SK-N-SH (cell line): ENCODE measurements at regions not wholly inside any gene's neighbourhood (a gene's known extent, or its start where the extent isn't known, plus 50 kb on each side); places are given as distances from the start of the nearest gene placed in this dataset.

Source experiments
- CTCF ChIA-PET: fragments of 300-600, 350-600 bp; formaldehyde crosslinking; extraction: SDS; loops from one replicate; lab custom pipeline; 2021; lab: Yijun Ruan, JAX
- POLR2A ChIA-PET: fragments of 350-600 bp; sonication (Branson Sonifier 250); formaldehyde crosslinking; extraction: SDS; loops from one replicate; lab custom pipeline; 2020; ENCODE audit warnings: antibody characterized with exemption, inconsistent platforms; lab: Yijun Ruan, JAX
- DNase-seq: peaks from one replicate; pipeline ENCODE4 v3.0.0; 2012
- H2AFZ ChIP-seq: fragments of 200-600 bp; sonication (generic); 2 replicates; pipeline ENCODE4 v1.8.1; 2016; ENCODE audit warnings: antibody characterized with exemption, mild to moderate bottlenecking, low read depth
- H3F3A ChIP-seq: fragments of 200-600 bp; sonication (generic); replicated peaks from 2 replicates; pipeline ENCODE3; 2016; ENCODE audit warnings: antibody characterized with exemption, mild to moderate bottlenecking; ENCODE audit not compliant: insufficient read depth
- H3K27ac ChIP-seq, 2 experiments: fragments of 200-500 bp in 1 of 2; fragments of 200-600 bp in 1 of 2; sonication (Bioruptor generic) in 1 of 2; sonication (generic), shearing (Covaris generic) in 1 of 2; 2 replicates each; pipeline versions ENCODE4 v1.5.1 to v1.6.1; 2014 to 2016; ENCODE audit warnings: low read depth in 2 of 2, inconsistent platforms in 1 of 2, low read length in 1 of 2, mild to moderate bottlenecking in 1 of 2, mixed read lengths in 1 of 2
- H3K27me3 ChIP-seq: fragments of 200-600 bp; sonication (generic), shearing (Covaris generic); 2 replicates; pipeline ENCODE4 v1.6.1; 2016; ENCODE audit warnings: mixed run types; ENCODE audit not compliant: insufficient read depth
- H3K36me3 ChIP-seq, 2 experiments: fragments of 200-500 bp in 1 of 2; fragments of 200-600 bp in 1 of 2; sonication (Bioruptor generic) in 1 of 2; sonication (generic) in 1 of 2; replicated peaks in 1 of 2; 2 replicates each; pipeline versions ENCODE3 to v1.5.1; 2014 to 2016; ENCODE audit warnings: low read length in 1 of 2, mild to moderate bottlenecking in 1 of 2; ENCODE audit not compliant: insufficient read depth in 2 of 2, control insufficient read depth in 1 of 2
- H3K4me1 ChIP-seq, 2 experiments: fragments of 200-500 bp in 1 of 2; fragments of 200-600 bp in 1 of 2; sonication (Bioruptor generic) in 1 of 2; sonication (generic), shearing (Covaris generic) in 1 of 2; 2 replicates each; pipeline versions ENCODE4 v1.5.1 to v1.6.1; 2014 to 2016; ENCODE audit warnings: low read depth in 1 of 2, low read length in 1 of 2, mixed run types in 1 of 2; ENCODE audit not compliant: insufficient read depth in 2 of 2, control insufficient read depth in 1 of 2
- H3K4me2 ChIP-seq: fragments of 200-600 bp; sonication (generic), shearing (Covaris generic); 2 replicates; pipeline ENCODE4 v1.6.1; 2017; ENCODE audit warnings: mixed run types
- H3K4me3 ChIP-seq, 2 experiments: fragments of 200-500 bp in 1 of 2; fragments of 200-600 bp in 1 of 2; sonication (Bioruptor generic) in 1 of 2; sonication (generic), shearing (Covaris generic) in 1 of 2; 2 replicates each; pipeline versions ENCODE4 v1.5.1 to v1.8.1; 2014 to 2016; ENCODE audit warnings: low read depth in 2 of 2, inconsistent platforms in 1 of 2, low read length in 1 of 2, mild to moderate bottlenecking in 1 of 2, mixed read lengths in 1 of 2, moderate library complexity in 1 of 2
- H3K79me2 ChIP-seq: fragments of 200-600 bp; sonication (generic); 2 replicates; pipeline ENCODE4 v1.8.1; 2017; ENCODE audit warnings: mild to moderate bottlenecking; ENCODE audit not compliant: insufficient read depth
- H3K9ac ChIP-seq: fragments of 200-600 bp; sonication (generic); 2 replicates; pipeline ENCODE4 v1.6.1; 2017; ENCODE audit warnings: mixed run types
- H3K9me2 ChIP-seq: fragments of 200-600 bp; sonication (generic); 2 replicates; pipeline ENCODE4 v1.6.1; 2017; ENCODE audit warnings: mixed run types
- H3K9me3 ChIP-seq: fragments of 200-600 bp; sonication (generic); 2 replicates; pipeline ENCODE4 v1.6.1; 2017; ENCODE audit warnings: mixed run types, mild to moderate bottlenecking, moderate library complexity
- H4K20me1 ChIP-seq: fragments of 200-600 bp; sonication (generic); 2 replicates; pipeline ENCODE4 v1.6.1; 2017; ENCODE audit warnings: mild to moderate bottlenecking, mixed run types; ENCODE audit not compliant: insufficient read depth
- CHD2 ChIP-seq: fragments of 150-350 bp; IDR thresholded peaks from 2 replicates; pipeline ENCODE4 v1.6.1; 2018; ENCODE audit warnings: low read length; ENCODE audit not compliant: partially characterized antibody
- FOXM1 ChIP-seq: IDR thresholded peaks from 2 replicates; pipeline ENCODE4 v1.4.0; 2012; ENCODE audit warnings: low read depth, mild to moderate bottlenecking
- GATA2 ChIP-seq: sonication (generic); formaldehyde crosslinking; IDR thresholded peaks from 2 replicates; pipeline ENCODE4 v1.5.0; 2020; ENCODE audit warnings: mild to moderate bottlenecking, missing genetic modification reagents
- MXI1 ChIP-seq: IDR thresholded peaks from 2 replicates; pipeline ENCODE4 v1.6.1; 2012; ENCODE audit warnings: mild to moderate bottlenecking, low read depth, low read length, improper control_type of control experiment
- RCOR1 ChIP-seq: fragments of 150-350 bp; IDR thresholded peaks from 2 replicates; pipeline ENCODE4 v1.6.1; 2017; ENCODE audit warnings: antibody characterized with exemption, low read length
- TCF12 ChIP-seq: IDR thresholded peaks from 2 replicates; pipeline ENCODE4 v1.4.0; 2012
- YY1 ChIP-seq: IDR thresholded peaks from 2 replicates; pipeline ENCODE4 v1.4.0; 2012; ENCODE audit warnings: low read depth, mild to moderate bottlenecking
- WGBS: methylation state at CpG from one replicate; pipeline ENCODE4 v1.1.6; 2017; ENCODE audit warnings: low lambda C conversion rate; 5-methylcytosine and 5-hydroxymethylcytosine counted together
- TF ChIP-seq, protein P1 (sequence below): IDR thresholded peaks from 2 replicates; pipeline ENCODE4 v1.4.0; 2012; ENCODE audit warnings: low read depth, borderline replicate concordance
- TF ChIP-seq, protein P2 (sequence below): fragments of 150-350 bp; IDR thresholded peaks from 2 replicates; pipeline ENCODE4 v1.6.1; 2017; ENCODE audit warnings: antibody characterized with exemption, low read length, low read depth, borderline replicate concordance

DNA sequence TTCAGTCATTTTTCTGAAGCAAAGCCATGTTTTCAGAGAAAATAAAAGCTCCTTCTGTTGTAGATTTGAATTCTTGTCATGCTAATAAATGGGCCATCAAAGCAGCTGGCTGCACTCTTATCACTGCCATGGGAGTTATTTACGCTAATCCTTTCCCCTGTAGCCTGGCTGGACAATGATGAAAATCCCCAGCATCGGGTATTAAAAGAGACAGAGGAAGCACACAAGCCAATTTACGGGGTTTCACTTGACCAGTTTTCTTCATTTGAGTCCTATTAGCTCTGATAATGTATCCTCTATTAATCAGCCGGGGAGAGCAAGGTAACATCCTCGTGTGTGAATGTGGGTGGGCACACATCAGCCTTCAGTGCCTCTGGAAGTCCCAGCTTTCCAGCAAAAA is 470.2 kb upstream of the API5 start:
- Histone ChIP-seq H3K9ac (no peak overlapping the region), H3K27me3 (no peaks in the 10 kb centered on the region), H3K4me1 (peaks cover 0 to 2% of the 10 kb centered on the region in 2 experiments; a peak in 1 of 4 replicates), H3K9me3 (no peaks in the 10 kb centered on the region), H3K4me3 (no peak overlapping the region), H3K27ac (peak overlapping the region in 1 of 2 experiments; percentile 16; a peak in 1 of 4 replicates), H2AFZ (no peak overlapping the region), H3K4me2 (no peak overlapping the region), H3K9me2 (no peaks in the 10 kb centered on the region), H3K79me2 (no peaks in the 10 kb centered on the region), H3F3A (no peaks in the 10 kb centered on the region), H3K36me3 (no peaks in the 10 kb centered on the region), H4K20me1 (no peaks in the 10 kb centered on the region)
- DNase-seq: no peak
- ChIA-PET CTCF (interaction anchor here (0.6 to 1.5 kb wide), 2 partner anchors 9 to 16 kb away, joined by 3 to 4 read pairs; no protein-coding TSS in a partner anchor), POLR2A (no interaction called here)
- TF ChIP-seq, protein P1, sequence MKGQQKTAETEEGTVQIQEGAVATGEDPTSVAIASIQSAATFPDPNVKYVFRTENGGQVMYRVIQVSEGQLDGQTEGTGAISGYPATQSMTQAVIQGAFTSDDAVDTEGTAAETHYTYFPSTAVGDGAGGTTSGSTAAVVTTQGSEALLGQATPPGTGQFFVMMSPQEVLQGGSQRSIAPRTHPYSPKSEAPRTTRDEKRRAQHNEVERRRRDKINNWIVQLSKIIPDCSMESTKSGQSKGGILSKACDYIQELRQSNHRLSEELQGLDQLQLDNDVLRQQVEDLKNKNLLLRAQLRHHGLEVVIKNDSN: no peak
- no peak for TF ChIP-seq CHD2
- TF ChIP-seq MXI1: no peak
- TF ChIP-seq GATA2 (CRISPR knock-in tag): no peak
- TF ChIP-seq TCF12: no peak
- WGBS: 3% methylated on average over 5 of the region's 5 CpGs

DNA sequence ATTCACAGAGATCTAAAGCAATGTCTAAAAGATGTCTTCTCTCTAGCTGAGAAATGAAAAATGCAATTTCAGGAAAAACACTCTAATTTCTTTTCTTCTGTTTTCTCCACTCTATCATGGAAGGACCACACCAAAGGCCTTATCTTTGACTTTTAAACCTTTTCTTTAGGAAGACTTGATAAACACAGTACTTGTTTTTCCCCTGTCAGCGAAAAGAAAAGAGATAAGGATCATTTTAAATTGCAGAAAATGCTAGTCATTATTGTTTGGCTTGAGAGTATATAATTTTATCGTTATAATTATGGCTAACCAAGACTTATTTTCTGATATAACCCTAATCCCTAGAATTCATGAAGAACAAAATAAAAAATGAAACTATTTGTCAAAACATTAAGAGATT is 462.4 kb upstream of the API5 start:
- Histone ChIP-seq H3K79me2 (no peaks in the 10 kb centered on the region), H3K9ac (no peak overlapping the region), H3K27ac (no peak overlapping the region), H3K4me1 (no peaks in the 10 kb centered on the region), H3K9me2 (no peaks in the 10 kb centered on the region), H3K4me3 (no peak overlapping the region), H2AFZ (no peak overlapping the region), H3K27me3 (no peaks in the 10 kb centered on the region), H4K20me1 (no peaks in the 10 kb centered on the region), H3K36me3 (no peaks in the 10 kb centered on the region), H3F3A (no peaks in the 10 kb centered on the region), H3K9me3 (no peaks in the 10 kb centered on the region; the same call in 1 of the 2 replicates), H3K4me2 (no peak overlapping the region)
- no peak for DNase-seq
- no peak for TF ChIP-seq RCOR1
- TF ChIP-seq, protein P2, sequence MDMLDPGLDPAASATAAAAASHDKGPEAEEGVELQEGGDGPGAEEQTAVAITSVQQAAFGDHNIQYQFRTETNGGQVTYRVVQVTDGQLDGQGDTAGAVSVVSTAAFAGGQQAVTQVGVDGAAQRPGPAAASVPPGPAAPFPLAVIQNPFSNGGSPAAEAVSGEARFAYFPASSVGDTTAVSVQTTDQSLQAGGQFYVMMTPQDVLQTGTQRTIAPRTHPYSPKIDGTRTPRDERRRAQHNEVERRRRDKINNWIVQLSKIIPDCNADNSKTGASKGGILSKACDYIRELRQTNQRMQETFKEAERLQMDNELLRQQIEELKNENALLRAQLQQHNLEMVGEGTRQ: no peak
- CTCF ChIA-PET: interaction anchor here (1.3 kb wide), 1 partner anchor 21 kb away, joined by 4 read pairs; no protein-coding TSS in a partner anchor
- 6% methylated on average over 2 of the region's 2 CpGs for WGBS
- POLR2A ChIA-PET: no interaction called here

DNA sequence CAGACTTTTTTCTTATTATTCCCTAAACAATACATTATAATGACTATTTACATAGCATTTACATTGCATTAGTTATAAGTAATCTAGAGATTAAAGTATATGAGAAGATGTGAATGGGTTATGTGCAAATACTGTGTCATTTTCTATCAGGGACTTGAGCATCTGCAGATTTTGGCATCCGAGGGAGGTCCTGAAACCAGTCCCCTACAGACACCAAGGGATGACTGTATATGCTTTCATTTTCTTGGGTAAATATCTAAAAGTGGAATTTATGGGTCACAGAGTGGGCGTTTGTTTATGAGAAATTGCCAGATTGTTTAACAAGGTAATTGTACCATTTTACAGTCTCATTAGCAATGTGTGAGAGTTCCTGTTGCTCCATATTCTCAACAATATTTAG is 454.5 kb upstream of the API5 start:
- CTCF ChIA-PET: interaction anchor here (0.9 to 1.0 kb wide), 2 partner anchors 9 to 14 kb away, joined by 3 read pairs; no protein-coding TSS in a partner anchor
- no peak for DNase-seq

More for the DNA sequence above, 454.5 kb upstream of the API5 start:
- Histone ChIP-seq H3K4me3 (no peak overlapping the region), H3K4me2 (no peak overlapping the region), H3K27ac (no peak overlapping the region), H3K36me3 (no peaks in the 10 kb centered on the region), H2AFZ (no peak overlapping the region), H4K20me1 (no peaks in the 10 kb centered on the region), H3K27me3 (no peaks in the 10 kb centered on the region), H3K9me3 (no peaks in the 10 kb centered on the region; the same call in 1 of the 2 replicates), H3K79me2 (no peaks in the 10 kb centered on the region), H3F3A (no peaks in the 10 kb centered on the region), H3K9ac (no peak overlapping the region), H3K4me1 (no peaks in the 10 kb centered on the region), H3K9me2 (no peaks in the 10 kb centered on the region)
- TF ChIP-seq FOXM1 (no peak), YY1 (no peak)
- POLR2A ChIA-PET: no interaction called here
- 11% methylated on average over 2 of the region's 2 CpGs for WGBS
